ENCODE measurements at regions not wholly inside any gene's neighbourhood (a gene's known extent, or its start where the extent isn't known, plus 50 kb on each side); places are given as distances from the start of the nearest gene placed in this dataset.

DNA sequence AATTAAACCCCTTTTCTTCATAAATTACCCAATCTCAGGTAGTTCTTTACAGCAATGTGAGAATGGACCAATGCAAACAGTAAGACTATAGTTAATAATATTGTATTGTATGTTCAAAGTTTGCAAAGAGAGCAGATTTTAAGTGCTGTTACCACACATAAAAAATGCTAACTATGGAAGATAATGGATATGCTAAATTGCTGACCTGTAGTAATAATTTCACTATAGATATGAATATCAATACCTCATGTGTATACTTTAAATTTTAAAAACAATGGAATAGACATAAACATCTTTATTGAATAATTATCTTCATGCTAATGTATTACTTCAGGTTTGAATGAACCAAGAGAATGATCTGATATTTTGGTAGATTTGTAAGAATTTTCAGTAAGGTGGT, 552.4 kb upstream of the CHRM3 start (continued):
- TF ChIP-seq, protein P1, sequence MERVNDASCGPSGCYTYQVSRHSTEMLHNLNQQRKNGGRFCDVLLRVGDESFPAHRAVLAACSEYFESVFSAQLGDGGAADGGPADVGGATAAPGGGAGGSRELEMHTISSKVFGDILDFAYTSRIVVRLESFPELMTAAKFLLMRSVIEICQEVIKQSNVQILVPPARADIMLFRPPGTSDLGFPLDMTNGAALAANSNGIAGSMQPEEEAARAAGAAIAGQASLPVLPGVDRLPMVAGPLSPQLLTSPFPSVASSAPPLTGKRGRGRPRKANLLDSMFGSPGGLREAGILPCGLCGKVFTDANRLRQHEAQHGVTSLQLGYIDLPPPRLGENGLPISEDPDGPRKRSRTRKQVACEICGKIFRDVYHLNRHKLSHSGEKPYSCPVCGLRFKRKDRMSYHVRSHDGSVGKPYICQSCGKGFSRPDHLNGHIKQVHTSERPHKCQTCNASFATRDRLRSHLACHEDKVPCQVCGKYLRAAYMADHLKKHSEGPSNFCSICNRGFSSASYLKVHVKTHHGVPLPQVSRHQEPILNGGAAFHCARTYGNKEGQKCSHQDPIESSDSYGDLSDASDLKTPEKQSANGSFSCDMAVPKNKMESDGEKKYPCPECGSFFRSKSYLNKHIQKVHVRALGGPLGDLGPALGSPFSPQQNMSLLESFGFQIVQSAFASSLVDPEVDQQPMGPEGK (tag by site-specific recombination; IDR thresholded peaks at IDR 0.05): no peak

DNA sequence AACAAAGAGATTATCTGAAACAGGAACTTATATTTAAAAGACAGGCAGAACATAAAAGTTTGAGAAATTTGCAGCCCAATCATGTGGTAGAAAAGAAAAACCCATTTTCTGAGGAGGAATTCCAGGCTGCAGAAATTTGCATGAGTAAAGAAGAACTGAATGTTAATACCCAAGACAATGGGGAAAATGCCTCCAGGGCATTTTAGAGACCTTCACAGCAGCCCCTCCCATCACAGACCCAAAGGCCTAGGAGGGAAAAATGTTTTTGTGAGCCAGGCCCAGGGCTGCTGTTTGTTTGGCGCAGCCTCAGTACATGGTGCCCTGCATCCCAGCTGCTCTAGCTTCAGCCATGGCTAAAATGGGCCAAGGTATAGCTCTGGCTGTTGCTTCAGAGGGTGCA, 554.3 kb upstream of the CHRM3 start:
- Histone ChIP-seq H3K4me3 (ENCODE audit: low read depth, low read length) (no peak overlapping the region), H3K9me3 (ENCODE audit: control insufficient read depth, insufficient read depth, low read depth, low read length) (no peaks in the 10 kb centered on the region; the same call in 1 of the 2 replicates), H3K36me3 (ENCODE audit: control insufficient read depth in 2 of 2, insufficient read depth in 1 of 2, low read length in 2 of 2) (no peaks in the 10 kb centered on the region), H3K4me1 (ENCODE audit: control insufficient read depth, insufficient read depth, low read length) (no peaks in the 10 kb centered on the region), H3K27ac (ENCODE audit: extremely low read depth, low read depth, low read length) (no peak overlapping the region)
- ChIA-PET POLR2A (no interaction called here), CTCF (interaction anchor here (0.9 kb wide), 1 partner anchor 981 kb away, joined by 3 read pairs; no protein-coding TSS in a partner anchor)
- TF ChIP-seq KLF1 (tag by site-specific recombination; IDR thresholded peaks at IDR 0.05) (no peak), GLIS2 (tag by site-specific recombination; IDR thresholded peaks at IDR 0.05) (no peak), ZNF701 (tag by site-specific recombination; IDR thresholded peaks at IDR 0.05) (no peak), ZNF341 (tag by site-specific recombination; IDR thresholded peaks at IDR 0.05; ENCODE audit: low read depth) (no peak), GLI2 (tag by site-specific recombination; IDR thresholded peaks at IDR 0.05; ENCODE audit: borderline replicate concordance, low read depth) (no peak)
- TF ChIP-seq, protein P2, sequence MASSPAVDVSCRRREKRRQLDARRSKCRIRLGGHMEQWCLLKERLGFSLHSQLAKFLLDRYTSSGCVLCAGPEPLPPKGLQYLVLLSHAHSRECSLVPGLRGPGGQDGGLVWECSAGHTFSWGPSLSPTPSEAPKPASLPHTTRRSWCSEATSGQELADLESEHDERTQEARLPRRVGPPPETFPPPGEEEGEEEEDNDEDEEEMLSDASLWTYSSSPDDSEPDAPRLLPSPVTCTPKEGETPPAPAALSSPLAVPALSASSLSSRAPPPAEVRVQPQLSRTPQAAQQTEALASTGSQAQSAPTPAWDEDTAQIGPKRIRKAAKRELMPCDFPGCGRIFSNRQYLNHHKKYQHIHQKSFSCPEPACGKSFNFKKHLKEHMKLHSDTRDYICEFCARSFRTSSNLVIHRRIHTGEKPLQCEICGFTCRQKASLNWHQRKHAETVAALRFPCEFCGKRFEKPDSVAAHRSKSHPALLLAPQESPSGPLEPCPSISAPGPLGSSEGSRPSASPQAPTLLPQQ (tag by site-specific recombination; IDR thresholded peaks at IDR 0.05): no peak
- TF ChIP-seq, protein P3, sequence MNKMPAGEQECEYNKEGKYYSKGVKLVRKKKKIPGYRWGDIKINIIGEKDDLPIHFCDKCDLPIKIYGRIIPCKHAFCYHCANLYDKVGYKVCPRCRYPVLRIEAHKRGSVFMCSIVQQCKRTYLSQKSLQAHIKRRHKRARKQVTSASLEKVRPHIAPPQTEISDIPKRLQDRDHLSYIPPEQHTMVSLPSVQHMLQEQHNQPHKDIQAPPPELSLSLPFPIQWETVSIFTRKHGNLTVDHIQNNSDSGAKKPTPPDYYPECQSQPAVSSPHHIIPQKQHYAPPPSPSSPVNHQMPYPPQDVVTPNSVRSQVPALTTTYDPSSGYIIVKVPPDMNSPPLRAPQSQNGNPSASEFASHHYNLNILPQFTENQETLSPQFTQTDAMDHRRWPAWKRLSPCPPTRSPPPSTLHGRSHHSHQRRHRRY (tag by site-specific recombination; IDR thresholded peaks at IDR 0.05): no peak

DNA sequence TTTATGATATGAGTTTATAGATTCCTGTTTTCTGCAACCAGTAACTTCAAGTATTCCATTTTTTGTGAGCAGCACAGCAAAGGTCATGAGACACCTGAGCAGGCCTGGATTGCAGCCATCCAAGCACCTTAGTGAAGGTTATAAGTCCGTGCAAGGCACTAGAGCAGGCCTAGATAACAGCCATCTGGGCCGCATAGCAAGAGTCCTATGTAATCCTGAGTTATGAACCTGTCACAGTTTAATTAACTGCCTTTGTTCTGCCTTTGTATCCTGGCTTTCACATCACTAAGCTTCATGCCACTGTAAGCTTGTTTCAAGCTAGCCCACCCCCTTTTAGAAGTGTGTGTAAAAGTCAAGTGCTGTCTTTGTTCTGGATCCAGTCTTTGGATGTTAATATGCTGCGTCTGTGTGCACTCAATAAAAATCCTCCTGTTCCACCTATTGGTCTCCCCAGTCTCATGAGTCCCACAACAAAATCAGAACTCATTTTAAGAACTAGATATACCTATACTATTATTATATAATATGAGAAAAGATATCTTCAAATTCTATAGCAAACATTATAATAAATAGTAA, 556.2 kb upstream of the CHRM3 start:
- ChIA-PET CTCF (no interaction called here), POLR2A (no interaction called here)
- Histone ChIP-seq H3K4me1 (ENCODE audit: control insufficient read depth, insufficient read depth, low read length) (no peaks in the 10 kb centered on the region), H3K36me3 (ENCODE audit: control insufficient read depth in 2 of 2, insufficient read depth in 1 of 2, low read length in 2 of 2) (no peaks in the 10 kb centered on the region), H3K27ac (ENCODE audit: extremely low read depth, low read depth, low read length) (no peak overlapping the region), H3K9me3 (ENCODE audit: control insufficient read depth, insufficient read depth, low read depth, low read length) (no peaks in the 10 kb centered on the region; the same call in none of the 2 replicates), H3K4me3 (ENCODE audit: low read depth, low read length) (no peak overlapping the region)
- TF ChIP-seq TRIM28 (IDR thresholded peaks at IDR 0.05; ENCODE audit: borderline replicate concordance, low read length) (peak; percentile 84; the same call in 1 of the 2 replicates), ZNF626 (tag by site-specific recombination; IDR thresholded peaks at IDR 0.05) (no peak), HOXD13 (CRISPR knock-in tag; IDR thresholded peaks at IDR 0.05; ENCODE audit: borderline replicate concordance) (no peak), SALL2 (tag by site-specific recombination; IDR thresholded peaks at IDR 0.05; ENCODE audit: borderline replicate concordance) (no peak), SETDB1 (IDR thresholded peaks at IDR 0.05; ENCODE audit: insufficient read length, low read length) (peak; percentile 87), ZBTB7A (tag by site-specific recombination; IDR thresholded peaks at IDR 0.05; ENCODE audit: low read depth) (no peak)
- TF ChIP-seq, protein P4, sequence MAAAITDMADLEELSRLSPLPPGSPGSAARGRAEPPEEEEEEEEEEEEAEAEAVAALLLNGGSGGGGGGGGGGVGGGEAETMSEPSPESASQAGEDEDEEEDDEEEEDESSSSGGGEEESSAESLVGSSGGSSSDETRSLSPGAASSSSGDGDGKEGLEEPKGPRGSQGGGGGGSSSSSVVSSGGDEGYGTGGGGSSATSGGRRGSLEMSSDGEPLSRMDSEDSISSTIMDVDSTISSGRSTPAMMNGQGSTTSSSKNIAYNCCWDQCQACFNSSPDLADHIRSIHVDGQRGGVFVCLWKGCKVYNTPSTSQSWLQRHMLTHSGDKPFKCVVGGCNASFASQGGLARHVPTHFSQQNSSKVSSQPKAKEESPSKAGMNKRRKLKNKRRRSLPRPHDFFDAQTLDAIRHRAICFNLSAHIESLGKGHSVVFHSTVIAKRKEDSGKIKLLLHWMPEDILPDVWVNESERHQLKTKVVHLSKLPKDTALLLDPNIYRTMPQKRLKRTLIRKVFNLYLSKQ (tag by site-specific recombination; IDR thresholded peaks at IDR 0.05; ENCODE audit: borderline replicate concordance): no peak
- TF ChIP-seq, protein P5, sequence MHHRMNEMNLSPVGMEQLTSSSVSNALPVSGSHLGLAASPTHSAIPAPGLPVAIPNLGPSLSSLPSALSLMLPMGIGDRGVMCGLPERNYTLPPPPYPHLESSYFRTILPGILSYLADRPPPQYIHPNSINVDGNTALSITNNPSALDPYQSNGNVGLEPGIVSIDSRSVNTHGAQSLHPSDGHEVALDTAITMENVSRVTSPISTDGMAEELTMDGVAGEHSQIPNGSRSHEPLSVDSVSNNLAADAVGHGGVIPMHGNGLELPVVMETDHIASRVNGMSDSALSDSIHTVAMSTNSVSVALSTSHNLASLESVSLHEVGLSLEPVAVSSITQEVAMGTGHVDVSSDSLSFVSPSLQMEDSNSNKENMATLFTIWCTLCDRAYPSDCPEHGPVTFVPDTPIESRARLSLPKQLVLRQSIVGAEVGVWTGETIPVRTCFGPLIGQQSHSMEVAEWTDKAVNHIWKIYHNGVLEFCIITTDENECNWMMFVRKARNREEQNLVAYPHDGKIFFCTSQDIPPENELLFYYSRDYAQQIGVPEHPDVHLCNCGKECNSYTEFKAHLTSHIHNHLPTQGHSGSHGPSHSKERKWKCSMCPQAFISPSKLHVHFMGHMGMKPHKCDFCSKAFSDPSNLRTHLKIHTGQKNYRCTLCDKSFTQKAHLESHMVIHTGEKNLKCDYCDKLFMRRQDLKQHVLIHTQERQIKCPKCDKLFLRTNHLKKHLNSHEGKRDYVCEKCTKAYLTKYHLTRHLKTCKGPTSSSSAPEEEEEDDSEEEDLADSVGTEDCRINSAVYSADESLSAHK (tag by site-specific recombination; IDR thresholded peaks at IDR 0.05): no peak
- TF ChIP-seq, protein P6, sequence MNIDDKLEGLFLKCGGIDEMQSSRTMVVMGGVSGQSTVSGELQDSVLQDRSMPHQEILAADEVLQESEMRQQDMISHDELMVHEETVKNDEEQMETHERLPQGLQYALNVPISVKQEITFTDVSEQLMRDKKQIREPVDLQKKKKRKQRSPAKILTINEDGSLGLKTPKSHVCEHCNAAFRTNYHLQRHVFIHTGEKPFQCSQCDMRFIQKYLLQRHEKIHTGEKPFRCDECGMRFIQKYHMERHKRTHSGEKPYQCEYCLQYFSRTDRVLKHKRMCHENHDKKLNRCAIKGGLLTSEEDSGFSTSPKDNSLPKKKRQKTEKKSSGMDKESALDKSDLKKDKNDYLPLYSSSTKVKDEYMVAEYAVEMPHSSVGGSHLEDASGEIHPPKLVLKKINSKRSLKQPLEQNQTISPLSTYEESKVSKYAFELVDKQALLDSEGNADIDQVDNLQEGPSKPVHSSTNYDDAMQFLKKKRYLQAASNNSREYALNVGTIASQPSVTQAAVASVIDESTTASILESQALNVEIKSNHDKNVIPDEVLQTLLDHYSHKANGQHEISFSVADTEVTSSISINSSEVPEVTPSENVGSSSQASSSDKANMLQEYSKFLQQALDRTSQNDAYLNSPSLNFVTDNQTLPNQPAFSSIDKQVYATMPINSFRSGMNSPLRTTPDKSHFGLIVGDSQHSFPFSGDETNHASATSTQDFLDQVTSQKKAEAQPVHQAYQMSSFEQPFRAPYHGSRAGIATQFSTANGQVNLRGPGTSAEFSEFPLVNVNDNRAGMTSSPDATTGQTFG (tag by site-specific recombination; IDR thresholded peaks at IDR 0.05; ENCODE audit: borderline replicate concordance): no peak
- TF ChIP-seq, protein P7, sequence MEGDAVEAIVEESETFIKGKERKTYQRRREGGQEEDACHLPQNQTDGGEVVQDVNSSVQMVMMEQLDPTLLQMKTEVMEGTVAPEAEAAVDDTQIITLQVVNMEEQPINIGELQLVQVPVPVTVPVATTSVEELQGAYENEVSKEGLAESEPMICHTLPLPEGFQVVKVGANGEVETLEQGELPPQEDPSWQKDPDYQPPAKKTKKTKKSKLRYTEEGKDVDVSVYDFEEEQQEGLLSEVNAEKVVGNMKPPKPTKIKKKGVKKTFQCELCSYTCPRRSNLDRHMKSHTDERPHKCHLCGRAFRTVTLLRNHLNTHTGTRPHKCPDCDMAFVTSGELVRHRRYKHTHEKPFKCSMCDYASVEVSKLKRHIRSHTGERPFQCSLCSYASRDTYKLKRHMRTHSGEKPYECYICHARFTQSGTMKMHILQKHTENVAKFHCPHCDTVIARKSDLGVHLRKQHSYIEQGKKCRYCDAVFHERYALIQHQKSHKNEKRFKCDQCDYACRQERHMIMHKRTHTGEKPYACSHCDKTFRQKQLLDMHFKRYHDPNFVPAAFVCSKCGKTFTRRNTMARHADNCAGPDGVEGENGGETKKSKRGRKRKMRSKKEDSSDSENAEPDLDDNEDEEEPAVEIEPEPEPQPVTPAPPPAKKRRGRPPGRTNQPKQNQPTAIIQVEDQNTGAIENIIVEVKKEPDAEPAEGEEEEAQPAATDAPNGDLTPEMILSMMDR (tag by site-specific recombination; IDR thresholded peaks at IDR 0.05): no peak
